GM18508 (cell line): ENCODE measurements at regions not wholly inside any gene's neighbourhood (a gene's known extent, or its start where the extent isn't known, plus 50 kb on each side); places are given as distances from the start of the nearest gene placed in this dataset.
"Not testable (repeated sequence)": the region's sequence is repeated elsewhere in the genome, so short reads cannot be mapped to it uniquely, and the experiment has no call there.

Source experiments
- ATAC-seq: cut with Tn5 transposase; IDR thresholded peaks from one replicate; pipeline ENCODE4 v1.9.1; 2021; ENCODE audit warnings: moderate number of reproducible peaks; ENCODE audit not compliant: insufficient read depth, unreplicated experiment

DNA sequence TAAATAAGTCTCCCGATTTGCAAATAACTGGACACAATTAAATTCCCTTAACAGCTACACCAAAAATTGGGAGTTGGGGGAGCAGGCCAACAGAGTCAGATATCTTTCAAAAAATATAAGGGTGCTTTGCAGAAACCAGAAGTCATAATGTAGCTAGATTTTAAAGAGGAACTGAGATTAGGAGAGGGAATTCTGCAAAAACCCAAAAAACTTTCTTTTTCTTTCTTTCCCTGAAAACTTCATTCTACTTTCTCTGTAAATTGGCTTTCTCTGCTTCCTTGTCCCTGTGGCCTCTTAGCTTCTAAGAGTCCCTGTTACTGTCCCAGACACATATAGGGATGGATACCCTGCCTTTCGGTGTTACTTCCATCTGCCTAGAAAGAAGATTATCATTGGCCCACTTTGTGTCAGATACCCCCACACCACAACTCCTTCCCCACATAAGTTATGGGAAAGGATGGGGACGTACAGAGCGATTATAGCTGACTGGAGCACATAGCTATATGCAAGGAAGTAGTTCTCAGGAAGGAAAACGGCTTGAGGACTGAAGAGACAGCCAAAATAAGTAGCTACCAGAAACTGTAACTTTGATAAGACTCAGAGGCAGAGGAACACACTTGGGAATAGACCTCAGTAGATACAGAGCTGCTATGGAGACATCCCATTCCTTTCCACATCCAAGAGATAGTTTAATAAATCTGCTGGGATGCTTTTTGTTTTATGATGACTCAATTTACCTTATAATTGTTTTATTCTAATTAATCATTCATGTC, 129.1 kb upstream of the TGFBR2 start:
- ATAC-seq, result no peak

DNA sequence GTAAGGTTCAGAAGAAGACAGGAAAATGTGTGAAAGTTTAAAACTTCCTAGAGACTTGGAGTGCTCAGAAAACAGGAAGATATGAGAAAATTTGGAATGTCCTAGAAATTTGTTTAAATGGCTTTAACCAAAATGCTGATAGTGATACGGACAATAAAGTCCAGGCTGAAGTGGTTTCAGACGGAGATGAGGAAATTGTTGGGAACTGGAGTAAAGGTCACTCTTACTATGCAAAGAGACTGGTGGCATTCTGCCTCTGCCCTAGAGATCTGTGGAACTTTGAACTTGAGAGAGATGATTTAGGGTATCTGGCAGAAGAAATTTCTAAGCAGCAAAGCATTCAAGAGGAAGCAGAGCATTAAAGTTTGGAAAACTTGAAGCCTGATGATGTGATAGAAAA, 126.7 kb upstream of the TGFBR2 start:
- ATAC-seq, result not testable (repeated sequence)

DNA sequence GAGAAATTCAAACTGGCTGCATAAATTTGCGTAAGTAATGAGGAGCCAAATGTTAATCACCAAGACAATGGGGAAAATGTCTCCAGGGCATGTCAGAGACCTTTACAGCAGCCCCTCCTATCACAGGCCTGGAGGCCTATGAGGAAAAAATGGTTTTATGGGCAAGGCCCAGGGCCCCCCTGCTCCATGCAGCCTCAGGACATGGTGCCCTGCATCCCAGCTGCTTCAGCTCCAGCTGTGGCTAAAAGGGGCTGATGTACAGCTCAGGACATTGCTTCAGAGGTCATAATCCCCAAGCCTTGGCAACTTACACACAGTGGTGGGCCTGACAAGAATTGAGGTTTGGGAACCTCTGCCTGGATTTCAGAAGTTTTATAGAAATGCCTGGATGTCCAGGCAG, 126.2 kb upstream of the TGFBR2 start:
- not testable (repeated sequence) for ATAC-seq

DNA sequence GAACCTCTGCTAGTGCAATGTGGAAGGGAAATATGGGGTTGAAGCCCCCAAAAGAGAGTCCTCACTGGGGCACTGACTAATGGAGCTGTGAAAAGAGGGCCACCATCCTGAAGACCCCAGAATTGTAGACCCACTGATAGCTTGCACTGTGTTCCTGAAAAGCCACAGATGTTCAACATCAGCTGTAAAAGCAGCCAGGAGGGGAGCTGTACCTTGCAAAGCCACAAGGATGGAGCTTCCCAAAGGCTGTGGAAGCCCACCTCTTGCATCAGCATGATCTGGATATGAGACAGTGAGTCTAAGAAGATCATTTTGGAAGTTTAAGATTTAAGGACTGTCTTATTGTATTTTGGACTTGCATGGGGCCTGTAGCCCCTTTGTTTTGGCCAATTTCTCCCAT, 125.8 kb upstream of the TGFBR2 start:
- no peak for ATAC-seq

DNA sequence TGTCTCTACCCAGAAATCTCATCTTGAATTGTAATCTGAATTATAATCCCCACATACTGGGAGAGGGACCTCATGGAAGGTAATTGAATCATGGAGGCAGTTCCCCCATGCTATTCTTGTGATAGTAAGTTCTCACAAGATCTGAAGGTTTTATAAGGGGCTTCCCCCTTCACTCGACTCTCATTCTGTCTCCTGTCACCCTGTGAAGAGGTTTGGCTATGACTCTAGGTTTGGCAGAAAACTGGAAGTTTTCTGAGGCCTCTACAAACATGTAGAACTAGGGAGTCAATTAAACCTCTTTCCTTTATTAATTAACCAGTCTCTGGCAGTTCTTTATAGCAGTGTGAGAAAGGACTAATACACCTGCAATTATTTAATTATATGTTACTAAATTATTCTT, 125.2 kb upstream of the TGFBR2 start:
- no peak for ATAC-seq

DNA sequence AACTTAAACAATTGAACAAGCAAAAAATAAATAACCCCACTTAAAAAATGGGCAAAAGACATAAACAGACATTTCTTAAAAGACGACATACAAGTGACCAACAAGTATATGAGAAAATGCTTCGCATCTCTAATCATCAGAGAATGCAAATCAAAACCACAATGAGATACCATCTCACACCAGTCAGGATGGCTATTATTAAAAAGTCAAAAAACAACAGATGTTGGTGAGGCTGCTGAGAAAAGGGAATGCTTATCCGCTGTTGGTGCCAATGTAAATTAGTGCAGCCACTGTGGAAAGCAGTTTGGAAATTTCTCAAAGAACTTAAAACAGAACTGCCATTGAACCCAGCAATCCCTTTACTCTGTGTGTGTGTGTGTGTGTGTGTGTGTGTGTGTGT, 122.2 kb upstream of the TGFBR2 start:
- ATAC-seq, result not testable (repeated sequence)

DNA sequence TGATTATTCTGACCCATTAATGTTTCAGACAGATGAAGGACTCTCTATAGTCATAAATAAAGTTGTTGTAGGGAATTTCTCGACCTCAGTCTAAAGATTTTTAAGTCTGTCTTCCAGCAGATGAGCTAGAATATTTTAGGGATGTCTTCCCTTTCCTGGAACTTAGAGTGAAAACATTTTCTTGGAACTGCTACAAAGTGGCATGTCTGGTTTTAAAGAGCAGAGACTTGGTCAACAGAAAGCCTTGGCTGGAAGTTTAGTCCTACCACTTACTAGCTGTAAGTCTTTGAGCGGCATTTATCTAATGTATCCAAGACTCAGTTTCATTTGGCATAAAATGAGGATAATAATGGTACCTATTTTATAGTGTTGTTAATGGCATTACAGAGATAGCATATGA, 120.0 kb upstream of the TGFBR2 start:
- no peak for ATAC-seq

DNA sequence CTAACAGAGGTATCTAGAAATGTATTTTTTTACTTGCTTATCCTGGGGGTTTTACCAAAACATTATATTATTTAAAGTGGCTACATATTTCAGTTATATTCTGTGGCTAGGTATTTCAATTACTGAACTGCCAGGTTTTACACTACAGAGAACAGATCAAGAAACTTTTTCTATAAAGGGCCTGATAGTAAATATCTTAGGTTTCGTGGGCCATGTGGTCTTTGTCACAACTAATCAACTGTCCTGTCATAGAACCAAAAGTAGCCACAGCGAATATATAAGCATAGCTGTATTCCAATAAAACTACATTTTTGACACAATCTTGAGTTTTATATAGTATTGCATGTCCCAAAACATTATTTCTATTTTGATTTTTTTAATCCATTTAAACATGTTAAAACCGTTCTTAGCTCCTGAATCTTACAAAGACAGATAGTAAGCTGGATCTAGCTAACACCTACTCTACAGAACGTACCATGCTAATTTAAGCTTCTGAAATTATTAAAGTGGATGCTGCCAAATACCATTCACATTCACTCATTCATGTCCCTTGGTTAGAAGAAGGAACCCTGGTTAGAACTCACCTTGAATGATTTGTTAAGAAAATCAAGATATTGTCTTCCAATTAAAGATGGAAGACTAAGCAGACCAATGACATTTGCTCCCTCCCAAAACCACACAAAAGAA, 118.2 kb upstream of the TGFBR2 start:
- no peak for ATAC-seq

DNA sequence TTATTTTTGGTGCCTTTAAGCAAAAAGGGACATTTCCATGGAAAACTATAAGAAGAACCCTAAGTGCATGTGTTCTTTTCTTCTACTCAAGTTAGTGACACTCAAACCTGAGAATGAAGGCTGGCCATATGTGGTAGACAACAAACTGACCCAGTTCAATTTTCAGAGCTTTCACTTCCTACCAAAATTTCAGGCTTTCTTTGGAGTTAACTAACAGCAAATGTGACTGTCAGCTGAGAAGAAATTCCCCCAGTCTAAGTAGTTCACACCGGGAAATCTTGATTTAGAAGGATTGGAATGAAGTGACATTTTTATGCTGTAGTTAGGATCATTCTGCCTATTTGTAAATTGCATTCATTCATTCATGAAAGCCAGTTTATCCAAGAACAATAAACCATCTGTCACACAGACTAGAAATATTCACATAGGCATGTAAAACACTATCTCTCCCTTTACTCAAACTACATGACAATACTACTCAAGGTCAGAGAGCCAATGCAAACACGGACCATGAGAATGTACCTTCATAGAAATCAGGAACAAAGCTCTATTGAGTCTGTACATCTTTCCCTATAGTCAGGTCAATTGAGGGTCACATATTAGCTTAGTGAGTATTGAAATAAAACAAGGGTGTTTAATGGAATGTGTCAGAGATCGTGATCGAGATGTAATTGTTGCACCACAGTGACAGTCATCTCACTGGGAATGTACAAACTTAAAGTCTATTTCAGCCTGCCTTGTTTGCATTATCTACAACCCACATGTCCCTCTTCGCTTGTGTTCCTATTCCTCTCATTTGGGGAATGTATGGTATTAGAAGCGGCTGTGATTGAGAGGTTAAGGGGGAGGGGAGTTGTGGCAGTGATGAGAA, 113.8 kb upstream of the TGFBR2 start:
- ATAC-seq, result no peak

DNA sequence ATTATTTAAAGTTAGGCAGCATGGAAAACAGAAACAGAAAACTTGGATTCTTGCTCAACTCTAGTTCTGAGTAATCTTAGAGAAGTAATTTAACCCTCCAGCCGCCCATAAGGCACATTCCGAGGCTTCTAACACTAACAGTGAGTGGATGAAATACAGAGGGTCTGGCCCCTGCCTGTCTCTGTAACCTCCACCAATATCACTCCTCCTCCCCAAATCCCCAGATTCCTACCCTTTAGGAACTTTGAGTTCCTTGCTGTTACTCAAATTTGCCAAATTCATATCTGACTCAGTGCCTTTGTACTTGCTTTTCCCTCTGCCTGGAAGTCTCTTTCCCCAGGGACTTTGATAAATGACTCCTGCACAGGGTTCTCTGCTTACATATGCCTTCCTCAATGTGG, 112.5 kb upstream of the TGFBR2 start:
- ATAC-seq, result no peak

DNA sequence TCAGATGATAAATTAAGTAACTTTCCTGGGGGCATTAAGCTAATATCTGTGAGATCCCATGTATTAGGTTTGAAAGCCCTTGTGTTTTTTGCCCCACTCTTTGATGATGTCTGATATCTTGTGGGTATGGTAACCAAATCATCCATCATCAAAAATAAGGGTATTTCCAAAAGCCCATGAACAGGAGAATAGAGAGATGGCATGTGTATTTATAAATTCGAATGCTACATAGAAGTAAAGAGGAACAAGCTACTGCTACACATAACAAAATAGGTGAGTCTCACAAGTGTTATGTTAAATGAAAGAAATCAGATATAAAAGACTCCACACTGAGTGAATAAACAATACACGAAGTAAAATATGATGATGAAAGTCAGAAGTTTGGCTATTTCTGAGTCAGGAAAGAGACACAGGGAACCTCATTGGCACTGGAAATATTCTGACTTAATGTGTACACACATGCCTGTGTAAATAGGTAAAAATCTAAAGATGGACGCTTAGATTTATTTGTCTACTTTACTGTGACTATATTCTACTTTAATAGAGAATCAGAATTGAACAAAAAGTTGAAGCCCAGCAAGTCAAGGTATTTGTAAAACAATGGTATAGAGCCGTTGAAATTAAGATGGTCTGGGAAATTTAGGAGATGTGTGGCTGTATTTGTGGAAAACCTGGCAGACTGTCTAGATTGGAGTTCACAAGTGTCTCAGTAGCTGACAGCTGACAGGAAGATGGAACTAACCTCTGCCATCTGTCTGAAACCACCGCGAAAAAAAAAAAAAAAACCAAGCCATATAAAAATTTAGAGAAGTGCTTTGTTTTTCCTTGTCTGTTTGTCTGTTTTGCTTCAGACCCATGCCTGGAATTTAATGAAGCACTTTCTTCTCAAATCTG, 111.0 kb upstream of the TGFBR2 start:
- ATAC-seq, result no peak

DNA sequence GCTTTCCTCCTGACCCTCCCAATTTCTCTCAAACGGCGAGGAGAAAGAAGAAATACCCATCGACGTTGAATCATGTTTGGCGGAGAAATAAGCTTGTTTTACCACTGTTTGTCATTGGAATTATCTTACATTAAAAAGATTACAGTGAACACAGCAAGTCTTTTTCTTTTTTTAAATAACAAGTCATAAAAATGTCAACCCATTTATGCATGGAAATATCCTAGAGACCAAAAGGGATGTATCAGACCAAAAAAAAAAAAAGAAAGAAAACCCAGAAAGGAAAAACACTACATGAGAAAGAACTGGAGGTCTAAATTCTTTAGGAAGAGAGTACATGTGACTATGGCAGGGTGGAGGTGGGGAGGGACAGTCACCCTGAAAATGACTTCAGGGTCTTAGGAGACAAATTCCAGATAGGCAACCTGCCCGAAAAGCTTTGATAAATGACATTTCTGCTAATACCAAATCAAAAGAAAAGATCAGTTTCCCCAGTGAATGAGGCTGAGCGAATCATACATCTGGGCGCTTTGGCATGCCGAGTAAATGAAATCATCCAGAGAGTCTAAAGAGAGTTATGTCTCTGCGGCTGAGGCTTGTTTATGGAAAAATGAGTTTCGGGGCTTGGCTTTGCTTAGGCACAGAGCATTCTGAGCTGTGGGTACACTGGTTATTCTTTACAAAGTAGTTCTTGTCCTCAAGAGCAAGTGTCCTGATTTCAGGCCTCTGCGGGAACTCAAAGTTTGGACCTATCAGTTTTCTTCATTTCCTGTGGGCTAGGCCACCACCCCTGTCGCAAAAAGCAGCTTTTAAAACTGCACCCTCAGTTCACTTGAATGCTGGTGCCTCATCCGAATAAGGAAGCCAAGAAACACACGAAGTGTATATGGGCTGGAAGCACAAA, 110.1 kb upstream of the TGFBR2 start:
- no peak for ATAC-seq

DNA sequence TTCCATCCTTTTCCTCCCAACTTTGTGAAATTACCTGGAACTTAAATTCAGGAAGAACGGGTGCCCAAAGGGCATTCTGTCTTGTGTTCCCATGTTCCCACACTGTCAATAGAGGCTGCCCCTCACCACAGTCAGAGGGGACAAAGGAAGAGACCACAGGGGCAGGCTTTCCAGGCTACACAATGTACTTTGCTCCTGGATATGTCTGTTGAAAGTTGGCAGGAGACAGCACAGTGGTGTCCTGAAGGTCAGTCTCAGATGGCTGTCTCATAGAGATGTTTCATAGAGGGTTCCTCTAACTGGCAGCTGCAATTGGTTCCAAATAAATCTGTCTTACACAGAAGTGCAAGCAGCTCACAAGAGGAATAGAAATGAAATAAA, 107.8 kb upstream of the TGFBR2 start:
- ATAC-seq, result no peak

DNA sequence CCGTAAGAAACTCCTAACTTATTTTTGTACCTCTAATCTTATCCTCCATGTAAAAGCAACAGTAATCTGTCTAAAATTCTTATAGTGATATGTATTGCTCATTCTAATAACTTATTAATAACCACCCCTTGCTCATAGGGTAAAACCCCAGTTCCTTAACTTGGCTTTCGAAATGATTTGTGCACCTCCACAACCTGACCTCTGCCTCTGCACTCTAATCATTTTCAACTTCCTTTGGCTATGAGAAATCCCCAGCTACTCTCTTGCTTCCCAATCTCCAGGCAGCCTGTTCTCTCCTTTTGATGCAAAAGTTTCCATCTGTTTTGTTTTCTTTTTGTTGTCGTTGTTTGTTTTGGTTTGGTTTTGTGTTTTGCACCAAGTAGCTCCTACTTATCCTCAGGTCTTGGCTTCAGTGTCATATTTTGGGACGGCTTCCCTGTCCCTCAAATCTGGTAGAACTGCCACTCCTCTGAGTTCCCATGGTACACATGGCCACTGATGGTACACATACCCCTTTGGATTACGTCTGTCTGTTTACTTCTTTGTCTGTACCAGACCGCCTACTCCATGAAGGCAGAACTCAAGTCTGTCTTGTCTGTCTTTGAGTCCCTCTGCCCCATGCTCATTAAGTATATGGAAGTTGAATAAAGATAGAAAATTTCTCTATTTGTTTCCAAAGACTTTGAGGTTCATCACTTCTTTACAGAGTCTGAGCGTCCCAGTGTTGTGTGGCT, 105.6 kb upstream of the TGFBR2 start:
- peak; percentile 99 for ATAC-seq

DNA sequence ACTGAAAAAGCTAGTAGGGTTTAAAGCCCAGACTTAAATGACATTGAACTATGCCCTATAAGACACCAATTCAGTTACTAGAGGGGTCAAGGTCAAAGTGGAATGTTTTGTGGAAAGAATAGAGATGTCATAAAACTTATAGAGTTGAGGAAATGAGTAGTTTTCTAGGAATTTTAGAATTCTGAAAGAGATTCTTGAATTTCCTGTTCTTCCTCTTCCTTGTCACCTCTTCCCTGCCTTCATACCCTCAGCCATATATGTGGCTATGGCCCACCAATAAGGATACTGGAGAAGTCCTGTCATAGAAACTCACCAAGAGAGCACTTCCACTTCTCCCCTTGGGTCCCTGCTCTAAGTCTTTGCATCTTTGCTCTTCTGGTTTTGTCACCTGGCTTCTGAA, 104.9 kb upstream of the TGFBR2 start:
- ATAC-seq, result no peak

DNA sequence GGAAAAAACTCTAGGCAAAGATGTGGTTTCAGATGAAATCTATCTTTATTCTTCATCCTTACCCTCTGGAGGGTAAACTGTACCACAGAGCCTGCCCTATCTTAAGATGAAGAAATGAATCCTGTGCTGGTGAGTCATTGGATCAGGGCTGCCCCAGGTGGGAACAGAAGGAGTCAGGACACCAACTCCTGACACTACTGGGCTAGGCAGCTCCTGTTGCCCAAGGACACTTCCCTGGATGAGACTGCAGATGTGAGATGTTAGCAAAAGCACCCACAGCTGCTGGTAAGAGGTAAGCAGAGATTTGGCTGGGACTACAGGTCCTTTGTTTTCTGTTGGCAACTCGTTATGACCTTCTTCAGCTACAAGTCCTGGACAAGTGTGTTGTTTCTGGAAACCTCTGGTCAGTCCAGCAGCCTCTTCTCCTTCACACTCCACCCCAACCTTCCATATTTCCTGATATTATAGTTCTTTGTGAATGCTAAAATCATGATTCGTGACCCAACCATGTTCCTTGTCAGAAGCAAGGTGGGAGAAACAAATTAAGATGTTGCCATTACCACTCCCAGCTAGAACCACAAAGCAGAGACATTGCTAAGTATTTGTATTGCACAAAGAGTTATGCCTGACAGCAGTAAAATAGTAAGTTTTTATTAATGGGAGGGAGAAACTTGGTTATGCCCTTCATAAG, 104.2 kb upstream of the TGFBR2 start:
- no peak for ATAC-seq

DNA sequence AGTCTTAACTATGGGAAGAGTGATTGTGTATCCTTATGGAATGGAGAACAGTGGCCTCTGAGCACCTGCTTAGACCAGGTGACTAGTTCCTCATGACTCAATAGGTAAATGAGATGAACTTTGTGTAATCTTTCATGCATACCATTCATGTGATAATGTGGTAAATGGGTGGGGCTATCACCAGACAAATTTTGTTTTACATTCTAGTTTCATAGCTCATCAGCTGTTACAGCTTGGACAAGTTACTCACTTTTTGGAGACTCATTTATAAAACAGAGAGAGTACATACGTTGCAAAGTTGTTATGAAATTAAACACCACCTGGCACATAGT, 103.7 kb upstream of the TGFBR2 start:
- peak; percentile 40 for ATAC-seq

DNA sequence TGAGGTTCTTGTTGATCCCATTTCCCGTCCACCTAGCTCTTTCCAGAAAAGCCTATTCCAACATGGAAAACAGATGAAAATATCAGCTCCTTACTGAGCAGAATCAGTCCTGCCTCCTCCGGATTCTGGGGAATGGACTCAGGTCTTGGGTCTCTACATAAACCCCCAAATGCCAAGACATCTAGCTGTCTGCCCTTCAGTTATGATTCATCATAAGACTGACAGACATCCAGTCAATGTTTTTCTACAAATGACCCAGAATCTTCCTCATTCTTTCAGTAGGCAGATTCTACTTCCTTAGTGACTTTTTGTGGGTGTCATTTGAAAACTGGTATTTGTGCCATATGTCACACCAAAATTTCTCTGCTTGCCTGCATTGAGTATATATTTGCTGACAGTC, 103.0 kb upstream of the TGFBR2 start:
- ATAC-seq, result no peak
